CD14-positive monocyte (primary cell): ENCODE measurements at regions not wholly inside any gene's neighbourhood (a gene's known extent, or its start where the extent isn't known, plus 50 kb on each side); places are given as distances from the start of the nearest gene placed in this dataset.

Experiments used
- DNase-seq, 3 donors: peaks; one replicate each; pipeline ENCODE4 v3.0.0-alpha.2; 2011 to 2022
- H2AFZ ChIP-seq: 2 replicates; pipeline ENCODE4 v1.6.0; 2012; ENCODE audit warnings: mild to moderate bottlenecking, low read depth, low read length, inconsistent platforms; ENCODE audit not compliant: insufficient read depth, poor library complexity, severe bottlenecking
- H3K27ac ChIP-seq, 2 donors: 1 replicate in 1 of 2; 2 replicates in 1 of 2; pipeline ENCODE4 v1.5.1; 2012 to 2013; ENCODE audit warnings: low read length in 2 of 2, control low read depth in 1 of 2, inconsistent platforms in 1 of 2, low read depth in 1 of 2, mild to moderate bottlenecking in 1 of 2
- H3K27me3 ChIP-seq, 2 donors: one replicate each; pipeline versions ENCODE4 v1.6.0 to v1.6.1; 2011 to 2013; ENCODE audit warnings: low read length in 2 of 2; ENCODE audit not compliant: control insufficient read depth in 2 of 2, insufficient read depth in 2 of 2
- H3K36me3 ChIP-seq, 2 donors: replicated peaks in 1 of 2; 1 replicate in 1 of 2; 2 replicates in 1 of 2; pipeline versions ENCODE4 v1.5.1 to v1.6.1; 2012 to 2013; ENCODE audit warnings: low read length in 2 of 2, control low read depth in 1 of 2, inconsistent platforms in 1 of 2, mild to moderate bottlenecking in 1 of 2; ENCODE audit not compliant: insufficient read depth in 2 of 2, control insufficient read depth in 1 of 2
- H3K4me1 ChIP-seq, 2 donors: 1 replicate in 1 of 2; 2 replicates in 1 of 2; pipeline versions ENCODE4 v1.5.1 to v1.6.1; 2012 to 2013; ENCODE audit warnings: low read length in 2 of 2, control low read depth in 1 of 2, inconsistent platforms in 1 of 2, mild to moderate bottlenecking in 1 of 2, moderate library complexity in 1 of 2; ENCODE audit not compliant: insufficient read depth in 2 of 2, control insufficient read depth in 1 of 2
- H3K4me2 ChIP-seq: replicated peaks from 2 replicates; pipeline ENCODE3; 2012; ENCODE audit warnings: low read length, moderate library complexity, mild to moderate bottlenecking; ENCODE audit not compliant: poor library complexity, severe bottlenecking; ENCODE audit errors: extremely low read depth
- H3K4me3 ChIP-seq, 3 experiments: fragments of 200-600 bp in 1 of 3; sonication (generic) in 1 of 3; replicated peaks in 1 of 3; 1 replicate in 2 of 3; 2 replicates in 1 of 3; pipeline ENCODE4 v1.5.1; 2011 to 2013; ENCODE audit warnings: low read length in 3 of 3, mild to moderate bottlenecking in 3 of 3, control low read depth in 2 of 3, low read depth in 2 of 3, inconsistent platforms in 1 of 3, moderate library complexity in 1 of 3
- H3K79me2 ChIP-seq: 2 replicates; pipeline ENCODE4 v1.6.0; 2012; ENCODE audit warnings: mild to moderate bottlenecking, control low read depth, inconsistent platforms, low read length, moderate library complexity; ENCODE audit not compliant: insufficient read depth
- H3K9ac ChIP-seq: 2 replicates; pipeline ENCODE4 v1.6.0; 2017; ENCODE audit warnings: low read length, mild to moderate bottlenecking; ENCODE audit not compliant: insufficient read depth, poor library complexity, severe bottlenecking
- H3K9me3 ChIP-seq, 2 donors: replicated peaks in 1 of 2; 1 replicate in 1 of 2; 2 replicates in 1 of 2; pipeline versions ENCODE4 v1.5.1 to v1.6.1; 2012 to 2013; ENCODE audit warnings: low read length in 2 of 2, control low read depth in 1 of 2; ENCODE audit not compliant: control insufficient read depth in 1 of 2, insufficient read depth in 1 of 2
- H4K20me1 ChIP-seq: 2 replicates; pipeline ENCODE4 v1.6.0; 2012; ENCODE audit warnings: mild to moderate bottlenecking, low read length, control low read depth, moderate library complexity; ENCODE audit not compliant: insufficient read depth
- H3K27ac Mint-ChIP-seq, 7 donors: one replicate each; pipeline ENCODE4 v1.8.0; 2020; ENCODE audit warnings: mild to moderate bottlenecking in 7 of 7, mixed read lengths in 7 of 7, moderate library complexity in 6 of 7, inconsistent platforms in 2 of 7
- H3K27me3 Mint-ChIP-seq, 3 donors: one replicate each; pipeline ENCODE4 v1.8.0; 2021 to 2022; ENCODE audit warnings: low read depth in 3 of 3, mild to moderate bottlenecking in 3 of 3, mixed read lengths in 3 of 3, moderate library complexity in 3 of 3, inconsistent platforms in 1 of 3
- H3K36me3 Mint-ChIP-seq, 2 donors: one replicate each; pipeline ENCODE4 v1.8.0; 2020; ENCODE audit warnings: mixed read lengths in 2 of 2, inconsistent platforms in 1 of 2, mild to moderate bottlenecking in 1 of 2
- H3K4me1 Mint-ChIP-seq: one replicate; pipeline ENCODE4 v1.8.0; 2020; ENCODE audit warnings: mild to moderate bottlenecking, mixed read lengths
- H3K4me3 Mint-ChIP-seq, 2 donors: one replicate each; pipeline ENCODE4 v1.8.0; 2020; ENCODE audit warnings: mild to moderate bottlenecking in 2 of 2, mixed read lengths in 2 of 2, moderate library complexity in 1 of 2
- H3K9me3 Mint-ChIP-seq, 7 donors: one replicate each; pipeline ENCODE4 v1.8.0; 2020 to 2022; ENCODE audit warnings: mixed read lengths in 7 of 7, mild to moderate bottlenecking in 6 of 7, moderate library complexity in 6 of 7, inconsistent platforms in 2 of 7
- CTCF ChIP-seq: fragments of 200-600 bp; IDR thresholded peaks from one replicate; pipeline ENCODE4 v1.8.0; 2022; ENCODE audit warnings: antibody characterized with exemption, mild to moderate bottlenecking
- WGBS: methylation state at CpG from one replicate; pipeline ENCODE4 v1.1.5; 2013; ENCODE audit warnings: missing lambda C conversion rate; ENCODE audit not compliant: insufficient coverage; 5-methylcytosine and 5-hydroxymethylcytosine counted together
- intact Hi-C, 2 donors: fragments of 100-400 bp; cut with micrococcal nuclease; formaldehyde crosslinking; loops; one replicate each; pipeline versions ENCODE4 v1.15.0 to v1.15.1; 2023

GRCh38 chr20:7392542-7393206, 547.6 kb downstream of the HAO1 start:
- Mint-ChIP-seq H3K4me1 (no peaks in the 10 kb centered on the region), H3K27ac (no peak overlapping the region), H3K36me3 (no peaks in the 10 kb centered on the region), H3K4me3 (peak overlapping the region in 1 of 2 donors; percentile 11), H3K9me3 (no peaks in the 10 kb centered on the region), H3K27me3 (peaks cover 0 to 1% (median 0%) of the 10 kb centered on the region in 3 donors)
- H3K27ac ChIP-seq: no peak overlapping the region
- H4K20me1 ChIP-seq: no peaks in the 10 kb centered on the region
- H3K9me3 ChIP-seq: no peaks in the 10 kb centered on the region
- intact Hi-C loops: no loop called here
- 100% methylated on average over 3 of the region's 4 CpGs for WGBS
- no peak for TF ChIP-seq CTCF
- H3K9ac ChIP-seq: no peak overlapping the region
- no peak for DNase-seq
- no peaks in the 10 kb centered on the region for H3K36me3 ChIP-seq
- H2AFZ ChIP-seq: no peak overlapping the region
- no peaks in the 10 kb centered on the region for H3K4me1 ChIP-seq
- no peak overlapping the region for H3K4me2 ChIP-seq
- H3K79me2 ChIP-seq: no peaks in the 10 kb centered on the region
- no peaks in the 10 kb centered on the region for H3K27me3 ChIP-seq
- H3K4me3 ChIP-seq: no peak overlapping the region

DNA sequence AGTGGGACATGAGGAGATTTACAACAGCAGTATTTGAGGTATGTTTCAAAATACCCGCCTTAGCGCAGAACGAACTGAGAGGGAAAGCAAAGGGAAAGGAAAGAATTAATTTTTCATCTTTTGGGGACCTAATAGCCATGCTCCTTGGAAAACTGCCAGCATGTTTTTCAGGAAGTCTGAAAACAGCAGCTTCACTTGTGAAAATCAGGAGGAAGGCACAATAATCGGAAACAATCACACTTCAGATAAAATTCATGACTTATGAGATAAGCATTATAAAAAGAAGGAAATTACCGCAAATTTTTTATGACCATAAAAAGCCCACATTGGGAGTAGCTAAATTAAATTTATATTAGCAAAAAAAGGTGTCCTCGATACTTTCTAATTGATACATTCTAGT, 541.1 kb downstream of the HAO1 start:
- no peaks in the 10 kb centered on the region for H3K4me1 ChIP-seq
- Mint-ChIP-seq H3K9me3 (peaks cover 0 to 3% (median 0%) of the 10 kb centered on the region in 7 donors), H3K4me1 (no peaks in the 10 kb centered on the region), H3K36me3 (no peaks in the 10 kb centered on the region), H3K4me3 (peak overlapping the region in 1 of 2 donors; percentile 1), H3K27ac (no peak overlapping the region), H3K27me3 (peaks cover 3 to 10% (median 4%) of the 10 kb centered on the region in 3 donors)
- H3K4me3 ChIP-seq: no peak overlapping the region
- intact Hi-C loops: no loop called here
- no peak overlapping the region for H3K27ac ChIP-seq
- H4K20me1 ChIP-seq: no peaks in the 10 kb centered on the region
- WGBS: 0% methylated on average over 3 of the region's 6 CpGs
- no peak for DNase-seq
- no peak for TF ChIP-seq CTCF
- H3K27me3 ChIP-seq: peaks cover 3 to 10% of the 10 kb centered on the region in 2 donors
- H3K9ac ChIP-seq: no peak overlapping the region
- H3K4me2 ChIP-seq: no peak overlapping the region
- no peak overlapping the region for H2AFZ ChIP-seq
- H3K9me3 ChIP-seq: no peaks in the 10 kb centered on the region
- H3K79me2 ChIP-seq: no peaks in the 10 kb centered on the region
- no peaks in the 10 kb centered on the region for H3K36me3 ChIP-seq
